D341Med (cell line): ENCODE measurements at regions not wholly inside any gene's neighbourhood (a gene's known extent, or its start where the extent isn't known, plus 50 kb on each side); places are given as distances from the start of the nearest gene placed in this dataset.
A peak's percentile ranks its signal among the peaks of the same experiment; 100 is the strongest.

Source experiments
- DNase-seq: peaks from one replicate; pipeline ENCODE4 v3.0.0; 2012; ENCODE audit warnings: low spot score

- DNase-seq = no peak
Measured at GRCh38 chr5:139733698-139734538, 61.7 kb upstream of the PSD2 start.

GRCh38 chr5:139734539-139734916 is 61.1 kb upstream of the PSD2 start:
- no peak for DNase-seq

- no peak for DNase-seq
Measured at GRCh38 chr5:139738193-139739149, 57.1 kb upstream of the PSD2 start.

- DNase-seq = no peak
Measured at GRCh38 chr5:139739150-139739974, 56.2 kb upstream of the PSD2 start.

- DNase-seq = peak; percentile 57
Measured at GRCh38 chr5:139740138-139740991, 55.2 kb upstream of the PSD2 start.

GRCh38 chr5:139740992-139741672 is 54.5 kb upstream of the PSD2 start:
- no peak for DNase-seq

- DNase-seq = no peak
Measured at GRCh38 chr5:139741823-139742172, 53.8 kb upstream of the PSD2 start.

GRCh38 chr5:139742173-139742903 is 53.3 kb upstream of the PSD2 start:
- DNase-seq = no peak

- no peak for DNase-seq
Measured at GRCh38 chr5:139743001-139743771, 52.4 kb upstream of the PSD2 start.

GRCh38 chr5:139743804-139744203 is 51.8 kb upstream of the PSD2 start:
- no peak for DNase-seq

GRCh38 chr5:139744471-139745131 is 51.0 kb upstream of the PSD2 start:
- peak; percentile 78 for DNase-seq

GRCh38 chr5:139745132-139745799 is 50.3 kb upstream of the PSD2 start:
- DNase-seq = peak; percentile 74

GRCh38 chr5:139745800-139746690 is 49.6 kb upstream of the PSD2 start:
- DNase-seq = no peak
